ENCODE measurements at regions not wholly inside any gene's neighbourhood (a gene's known extent, or its start where the extent isn't known, plus 50 kb on each side); places are given as distances from the start of the nearest gene placed in this dataset.

- TF ChIP-seq POLR2AphosphoS5 (IDR thresholded peaks at IDR 0.05; ENCODE audit: low read depth, low read length), result no peak
- no peak for TF ChIP-seq TAF1 (IDR thresholded peaks at IDR 0.05; ENCODE audit: borderline replicate concordance, insufficient read depth, low read length)
Measured at GRCh38 chr9:96168882-96169281, 133.1 kb downstream of the HSD17B3 start.

Data from PFSK-1 (cell line).